NCI-H2227 treated with DMSO at 0.1 percent for 48 hours (cell line): ENCODE measurements at regions not wholly inside any gene's neighbourhood (a gene's known extent, or its start where the extent isn't known, plus 50 kb on each side); places are given as distances from the start of the nearest gene placed in this dataset.
"Not testable (repeated sequence)": the region's sequence is repeated elsewhere in the genome, so short reads cannot be mapped to it uniquely, and the experiment has no call there.

Source experiments
- DNase-seq: peaks from one replicate; lab custom pipeline; 2025; lab: John Stamatoyannopoulos, UW

DNA sequence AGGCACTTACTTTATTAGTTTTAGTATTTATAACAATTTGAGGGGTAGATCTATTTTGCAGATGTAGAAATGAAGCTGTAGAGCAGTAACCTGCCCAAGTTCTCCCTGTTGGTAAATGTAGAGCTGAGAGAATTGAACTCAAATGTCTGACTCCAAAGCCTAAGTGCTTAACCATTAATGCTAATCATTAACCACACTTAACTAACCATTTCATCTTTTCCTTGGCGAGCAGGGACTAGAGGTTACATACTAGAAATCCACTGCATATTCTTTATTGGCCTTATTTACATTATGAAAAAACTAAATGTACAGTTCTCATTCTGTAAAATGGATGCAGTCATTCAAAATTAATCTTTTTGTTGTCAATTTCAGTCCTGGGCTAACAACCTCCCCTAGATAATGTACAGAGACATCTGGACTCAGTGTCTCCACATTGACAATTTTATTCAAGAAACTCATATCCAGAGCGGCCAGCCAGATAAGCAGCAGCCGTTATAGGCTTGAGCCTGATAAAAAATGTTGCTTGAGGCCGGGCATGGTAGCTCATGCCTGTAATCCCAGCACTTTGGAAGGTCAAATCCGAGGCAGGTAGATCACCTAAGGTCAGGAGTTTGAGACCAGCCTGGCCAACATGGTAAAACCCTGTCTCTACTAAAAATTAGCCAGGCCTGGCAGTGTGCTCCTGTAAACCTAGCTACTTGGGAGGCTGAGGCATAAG, 76.7 kb upstream of the PICALM start:
- no peak for DNase-seq

DNA sequence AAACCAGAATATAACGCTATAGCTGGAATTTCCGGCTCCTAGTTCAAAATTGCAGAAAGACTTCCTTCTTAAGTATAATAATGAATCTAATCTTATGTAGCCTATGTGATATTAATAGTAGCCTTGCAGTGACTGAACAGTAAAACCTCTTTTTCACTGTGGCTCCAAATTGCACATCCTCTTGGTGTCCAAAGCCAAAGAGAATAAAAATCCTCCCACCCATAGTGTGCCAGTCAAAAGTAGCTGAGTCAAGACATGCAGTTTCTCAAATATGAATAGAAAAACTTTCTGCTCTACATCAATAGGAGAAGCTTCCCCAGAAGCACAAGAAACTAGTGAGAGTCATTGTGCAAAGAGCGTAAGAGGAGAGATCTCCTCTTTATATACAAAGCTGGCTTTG, 76.0 kb upstream of the PICALM start:
- DNase-seq = no peak

DNA sequence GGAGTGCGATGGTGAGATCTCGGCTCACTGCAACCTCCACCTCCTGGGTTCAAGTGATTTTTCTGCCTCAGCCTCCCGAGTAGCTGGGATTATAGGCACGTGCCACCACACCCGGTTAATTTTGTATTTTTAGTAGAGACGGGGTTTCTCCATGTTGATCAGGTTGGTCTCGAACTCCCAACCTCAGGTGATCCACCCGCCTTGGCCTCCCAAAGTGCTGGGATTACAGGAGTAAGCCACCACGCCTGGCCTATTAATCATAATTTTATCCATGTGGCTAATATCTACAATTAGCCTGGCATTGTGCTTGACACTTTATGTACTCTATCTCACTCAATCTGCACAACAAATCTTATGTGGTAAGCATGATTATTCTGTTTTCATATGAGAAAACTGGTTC, 75.2 kb upstream of the PICALM start:
- DNase-seq = not testable (repeated sequence)

DNA sequence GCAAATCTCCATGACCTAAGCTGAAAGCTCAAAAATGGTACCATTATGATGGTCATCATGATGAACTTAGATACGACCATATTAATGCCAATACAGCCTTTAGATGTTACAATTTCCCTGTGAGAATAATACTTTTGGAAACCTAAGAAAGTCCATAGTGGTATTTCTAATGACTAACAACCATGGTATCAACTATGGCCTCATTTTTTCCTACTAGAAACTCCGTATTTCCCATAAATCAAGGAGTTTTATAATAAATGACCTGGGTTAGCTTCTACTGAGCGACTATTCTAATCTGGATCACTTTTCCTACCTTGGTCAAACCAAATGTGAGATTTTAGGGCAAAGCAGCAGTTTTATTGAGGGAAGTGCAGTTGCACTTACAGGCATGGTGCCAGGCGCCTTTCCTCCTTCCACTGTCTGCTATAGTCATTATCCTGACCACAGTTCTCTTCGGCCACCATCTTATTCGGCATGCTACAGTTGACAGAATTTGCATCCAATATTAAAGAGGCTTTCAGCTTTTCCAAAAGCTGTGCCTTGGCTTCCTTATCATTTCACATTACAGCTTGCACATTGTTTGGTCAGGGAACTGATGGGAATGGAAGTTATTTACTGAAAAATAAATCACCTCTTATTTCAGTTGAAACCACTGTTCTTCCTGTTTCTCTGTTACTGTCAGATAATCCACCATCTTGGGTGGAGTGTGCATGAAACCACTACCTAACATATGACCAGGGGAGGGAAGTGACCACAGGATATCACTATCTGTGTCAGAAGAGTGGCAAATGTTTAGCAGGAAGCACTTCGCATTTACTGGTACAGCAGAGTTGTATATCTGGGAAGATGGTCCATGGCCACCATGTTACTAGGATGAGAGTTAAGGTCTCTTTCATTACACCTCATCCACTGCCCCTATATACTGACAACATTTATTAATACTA, 74.5 kb upstream of the PICALM start:
- DNase-seq = no peak

DNA sequence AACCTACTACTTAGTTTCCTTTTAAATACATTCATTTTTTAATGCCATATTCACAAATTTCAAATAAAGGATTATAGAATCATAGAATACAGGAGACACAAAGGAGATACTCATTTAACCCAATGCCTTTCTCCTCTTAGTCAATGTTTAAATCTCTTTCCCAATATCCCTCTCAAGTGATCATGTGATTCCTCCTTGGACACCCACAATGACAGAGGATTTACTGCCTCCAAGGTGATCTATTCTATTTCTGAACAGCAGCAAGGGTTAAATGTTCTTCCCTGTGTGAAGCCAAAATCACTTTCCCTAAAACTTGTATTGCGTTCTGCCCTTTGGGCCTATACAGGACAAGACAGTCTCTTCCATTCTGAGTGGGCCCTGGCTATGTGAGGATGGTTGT, 73.3 kb upstream of the PICALM start:
- no peak for DNase-seq

DNA sequence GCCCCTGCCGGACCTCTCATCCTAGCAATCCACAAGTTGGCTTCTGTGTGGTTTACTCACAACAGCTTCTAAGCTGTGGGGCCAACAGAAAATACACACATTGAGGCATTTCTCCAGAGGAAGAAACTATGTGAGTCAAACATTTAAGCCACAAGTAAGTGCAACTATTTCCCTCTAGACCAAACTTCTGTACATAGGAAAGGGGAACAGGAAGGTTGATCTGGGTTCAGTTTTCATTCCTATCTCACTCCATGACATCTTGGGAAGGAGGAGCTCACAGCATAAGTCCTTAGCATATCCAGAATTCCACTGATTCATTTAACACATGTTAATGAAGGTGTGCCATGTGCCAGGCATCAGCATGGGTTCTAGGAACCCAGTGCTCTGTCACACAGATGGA, 72.8 kb upstream of the PICALM start:
- DNase-seq = no peak

DNA sequence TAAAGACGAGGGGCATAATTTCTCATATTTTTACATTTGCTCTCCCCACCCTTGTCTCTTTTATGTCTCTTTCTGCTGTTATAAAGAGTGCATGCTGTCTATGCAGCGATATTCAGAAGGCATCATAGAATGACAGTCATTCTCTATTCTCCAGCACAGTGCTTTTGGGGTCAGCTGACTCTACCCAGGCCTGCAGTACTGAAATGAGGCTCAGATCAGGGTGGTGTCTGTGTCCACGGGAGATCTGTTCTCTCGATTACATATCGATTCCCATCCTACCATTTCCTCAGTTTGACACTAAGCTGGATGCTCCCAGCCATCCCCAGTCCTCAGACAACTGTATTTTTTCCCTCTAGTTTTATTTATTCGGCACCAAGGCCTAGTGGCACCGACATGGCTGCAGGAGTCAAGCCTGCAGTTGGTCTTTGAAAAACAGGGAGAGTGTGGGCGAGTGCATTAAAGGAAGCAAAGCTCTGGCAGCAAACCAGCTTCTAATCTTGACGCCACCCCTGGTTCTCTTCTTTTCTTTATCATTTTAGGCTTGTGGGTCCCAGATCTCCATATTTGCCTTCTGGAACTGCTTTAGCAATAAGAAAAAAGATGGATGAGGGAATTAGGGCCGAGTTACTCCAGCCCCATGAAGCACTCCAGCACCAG, 71.6 kb upstream of the PICALM start:
- no peak for DNase-seq

DNA sequence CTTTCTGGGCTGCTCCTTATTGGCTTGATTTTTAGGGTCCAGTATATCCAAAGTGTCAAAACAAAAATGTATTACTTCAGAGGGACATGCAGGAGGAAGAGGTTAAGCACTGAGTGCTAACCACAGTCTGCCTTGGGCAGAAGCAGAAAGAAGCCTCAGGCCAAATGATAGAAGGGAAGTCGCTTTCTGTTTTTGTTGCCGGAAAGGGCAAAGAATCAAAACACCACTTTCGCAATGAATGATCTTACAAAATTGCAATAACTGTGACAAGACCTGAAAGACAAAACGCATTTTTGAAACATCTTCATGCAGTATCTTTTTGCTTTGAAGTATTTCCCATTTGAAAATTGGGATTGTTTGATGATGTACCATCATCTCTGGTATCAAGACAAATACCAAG, 70.1 kb upstream of the PICALM start:
- DNase-seq = no peak

DNA sequence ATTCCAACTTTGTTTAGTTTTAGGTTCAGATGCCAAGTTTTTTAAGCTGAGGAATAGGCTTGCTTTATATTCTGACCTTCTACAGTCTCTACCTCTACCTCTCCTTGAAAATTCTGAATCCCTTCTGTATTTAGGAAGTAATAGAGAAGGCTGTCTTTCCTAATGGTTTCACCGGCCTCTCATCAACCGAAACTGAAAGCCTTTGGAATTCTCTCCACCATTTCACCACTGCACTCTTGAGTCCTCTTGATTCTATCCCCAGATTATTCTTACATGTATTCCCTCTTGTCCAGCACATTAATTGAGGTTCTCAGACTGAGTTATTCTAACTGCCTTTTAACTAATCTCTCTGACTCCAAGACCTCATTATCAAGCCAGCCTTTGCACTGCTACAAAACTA, 67.7 kb upstream of the PICALM start:
- DNase-seq = no peak

DNA sequence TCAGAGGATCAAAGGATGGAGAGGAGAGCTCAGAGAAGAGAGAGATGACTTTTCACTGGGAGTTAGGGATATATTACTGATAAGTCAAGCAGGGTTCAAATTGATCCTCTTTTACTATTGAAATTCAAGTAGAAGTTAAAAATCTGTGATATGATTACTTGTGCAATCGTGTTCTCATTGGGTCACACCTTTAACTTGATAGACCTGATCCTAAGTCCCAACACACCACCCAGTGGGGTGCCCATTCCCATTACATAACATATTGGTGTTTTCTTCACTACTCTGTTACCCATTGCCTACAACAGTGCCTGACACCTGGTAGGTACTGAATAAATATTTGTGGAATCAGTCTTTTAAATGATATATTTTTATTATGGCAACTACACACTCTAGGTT, 66.4 kb upstream of the PICALM start:
- no peak for DNase-seq

DNA sequence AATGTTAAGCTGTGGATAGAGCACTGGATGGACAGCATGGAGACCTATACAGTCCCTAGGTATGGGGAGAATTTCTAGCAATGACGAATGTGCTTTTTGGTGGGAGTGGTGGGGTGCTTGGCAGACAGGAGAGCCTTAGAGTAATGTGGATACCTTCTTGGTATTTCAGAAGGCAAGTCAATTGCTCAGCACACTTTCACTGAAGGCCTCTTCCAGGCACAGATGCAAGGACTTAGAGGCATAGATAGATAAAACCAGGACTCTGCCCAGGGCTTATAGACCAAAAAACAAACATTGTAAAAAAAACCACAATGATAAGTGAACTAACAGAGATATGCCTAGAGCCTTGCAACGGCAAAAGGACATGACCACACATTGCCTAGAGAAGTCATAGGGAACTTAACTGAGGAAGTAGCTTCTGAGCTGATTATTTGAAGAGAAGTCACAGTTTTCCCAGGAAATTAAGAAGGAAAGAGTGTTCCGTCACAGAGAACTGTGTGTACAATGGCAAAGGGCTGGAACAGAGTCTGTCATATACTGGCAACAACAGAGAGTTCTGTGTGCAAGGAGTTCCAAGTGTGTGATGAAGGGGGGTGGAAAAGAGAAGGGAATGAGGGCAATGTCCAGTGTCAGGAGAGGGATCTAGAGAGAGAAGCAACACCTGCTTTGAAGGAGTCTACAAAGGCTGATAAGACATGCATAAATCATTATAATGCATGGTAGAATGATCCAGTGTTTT, 65.9 kb upstream of the PICALM start:
- no peak for DNase-seq

DNA sequence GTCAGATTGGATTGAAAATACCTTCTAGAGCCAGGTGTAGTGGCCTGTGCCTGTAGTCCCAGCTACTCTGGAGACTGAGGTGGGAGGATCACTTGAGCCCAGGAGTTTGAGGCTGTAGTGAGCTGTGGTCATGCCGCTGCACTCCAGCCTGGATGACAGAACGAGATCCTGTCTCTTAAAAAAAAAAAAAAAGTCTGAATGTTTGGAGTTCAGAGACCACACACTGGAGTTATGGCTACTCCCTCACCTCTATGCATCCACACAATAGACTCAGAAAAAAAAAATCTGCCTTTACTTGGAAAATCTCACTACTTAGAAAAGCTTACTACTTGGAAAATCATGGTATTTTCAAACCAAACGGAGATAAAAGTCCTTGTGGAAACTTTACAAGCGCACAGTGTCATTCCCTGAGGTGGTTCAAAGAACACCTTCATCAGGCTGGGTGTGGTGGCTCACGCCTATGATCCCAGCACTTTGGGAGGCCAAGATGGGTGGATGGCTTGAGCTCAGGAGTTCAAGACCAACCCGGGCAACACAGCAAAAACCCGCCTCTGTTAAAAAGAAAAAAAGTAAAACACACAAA, 63.9 kb upstream of the PICALM start:
- no peak for DNase-seq

DNA sequence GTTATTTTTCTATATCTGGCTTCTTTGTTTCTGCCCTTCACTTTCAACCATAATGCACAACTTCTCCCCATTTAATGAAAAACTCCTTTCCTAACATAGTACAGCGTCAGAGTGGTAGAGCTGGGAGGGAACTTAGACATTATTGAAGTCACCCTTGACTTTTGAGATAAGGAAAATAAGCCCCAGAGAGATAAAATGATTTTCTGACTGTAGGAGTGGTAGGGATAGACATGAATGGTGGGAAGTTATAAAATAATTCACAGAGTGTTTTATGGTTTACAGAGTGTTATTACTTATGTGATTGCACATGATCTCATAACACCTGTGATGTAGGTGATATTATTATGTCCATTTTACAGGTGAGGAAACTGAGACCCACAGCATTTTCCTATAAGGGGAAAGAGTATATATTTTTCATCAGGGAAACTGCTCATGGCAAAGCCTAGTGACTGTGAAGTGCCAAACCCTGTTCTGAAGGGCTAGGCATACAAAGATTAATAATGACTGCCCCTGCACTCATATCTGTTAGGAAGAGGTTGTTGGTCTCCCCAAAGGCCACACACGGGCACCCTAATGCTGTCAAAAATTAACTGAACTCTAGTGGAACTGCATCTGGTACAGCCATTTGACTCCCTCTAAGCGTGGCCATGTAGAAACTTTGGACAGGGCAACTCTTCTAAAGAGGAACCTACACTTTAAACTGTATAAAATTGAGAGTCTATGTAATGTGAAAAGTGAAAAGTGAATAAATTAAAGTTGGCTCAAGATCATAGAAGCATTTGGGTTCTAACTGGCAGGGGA, 61.1 kb upstream of the PICALM start:
- no peak for DNase-seq

DNA sequence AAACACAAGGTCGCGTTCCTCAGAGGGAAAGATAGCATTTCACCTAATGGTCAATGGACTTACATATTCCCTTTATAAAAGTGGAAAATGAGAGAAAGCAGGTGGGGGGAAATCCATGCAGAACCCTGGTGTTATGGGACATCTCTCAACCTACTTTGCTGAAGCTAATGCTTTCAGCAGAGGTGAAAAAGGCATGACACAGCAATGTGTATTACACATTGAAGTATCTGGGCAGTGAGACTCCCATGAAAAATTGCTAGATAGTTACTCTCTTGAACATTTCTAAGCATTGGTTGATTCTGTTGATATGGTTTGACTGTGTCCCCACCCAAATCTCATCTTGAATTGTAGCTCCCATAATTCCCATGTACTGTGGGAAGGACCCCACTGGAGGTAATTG, 60.0 kb upstream of the PICALM start:
- no peak for DNase-seq

DNA sequence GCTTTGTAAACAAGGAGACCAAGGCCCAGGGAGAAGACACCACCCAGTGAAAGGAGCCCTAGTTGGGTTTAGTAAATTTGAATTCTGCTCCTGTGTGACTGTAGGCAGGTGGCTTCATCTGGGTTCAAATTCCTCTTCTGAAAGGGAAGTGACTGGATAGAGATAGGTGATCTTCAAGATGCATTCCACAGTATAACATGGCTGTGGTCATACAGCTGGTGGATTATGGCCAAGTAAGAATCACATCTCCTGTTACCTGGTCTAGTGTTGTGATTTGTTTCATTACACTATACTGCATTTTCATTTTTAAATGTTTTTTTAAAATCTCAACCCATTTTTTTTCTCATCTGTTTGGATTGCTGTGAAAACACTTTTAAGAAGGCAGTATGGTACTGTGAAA, 58.0 kb upstream of the PICALM start:
- DNase-seq = no peak

DNA sequence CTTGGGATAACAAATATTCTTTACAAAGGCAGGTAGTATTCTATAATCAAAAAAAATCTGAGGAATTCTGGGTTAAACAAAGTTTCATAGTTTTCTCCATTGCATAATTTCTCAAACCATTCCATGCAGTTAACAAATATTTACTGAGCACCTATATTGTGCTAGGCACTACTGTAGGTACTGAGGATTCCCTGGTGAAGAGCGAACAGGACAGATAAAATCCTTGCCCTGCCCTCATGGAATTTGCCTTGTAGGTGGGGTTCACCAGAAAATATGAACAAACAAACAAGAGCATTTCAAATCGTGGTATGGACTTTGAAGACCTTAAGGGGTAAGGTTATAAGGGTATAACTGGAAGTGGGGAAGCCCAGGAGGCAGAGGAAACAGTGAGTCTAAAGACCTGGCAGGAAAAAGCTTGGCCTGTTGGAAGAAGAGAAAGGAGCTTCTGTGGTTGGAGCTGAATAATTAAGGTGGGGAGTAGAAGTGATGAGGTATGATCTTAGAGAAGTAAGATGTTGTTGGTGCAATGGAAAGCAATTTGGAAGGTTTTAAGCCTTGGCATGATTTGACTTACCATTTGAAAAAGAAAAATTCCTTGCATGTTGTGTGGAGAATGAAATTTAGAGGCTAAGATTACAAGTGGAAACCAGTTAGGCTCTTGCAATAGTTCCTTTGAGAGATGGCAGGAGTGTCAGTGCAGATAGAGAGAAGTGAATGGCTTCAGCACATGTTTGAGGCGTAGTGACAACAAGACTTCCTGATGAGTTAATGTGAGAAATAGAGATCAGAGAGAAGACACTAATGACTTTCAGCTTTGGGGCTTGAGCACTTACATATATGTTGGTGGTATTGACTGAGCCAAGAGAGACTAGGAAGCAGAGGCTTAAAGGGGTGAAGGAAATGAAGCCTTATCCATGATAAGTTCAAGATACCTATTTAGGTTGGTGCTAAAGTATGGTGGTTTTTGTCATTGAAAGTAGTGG, 55.7 kb upstream of the PICALM start:
- DNase-seq = no peak

DNA sequence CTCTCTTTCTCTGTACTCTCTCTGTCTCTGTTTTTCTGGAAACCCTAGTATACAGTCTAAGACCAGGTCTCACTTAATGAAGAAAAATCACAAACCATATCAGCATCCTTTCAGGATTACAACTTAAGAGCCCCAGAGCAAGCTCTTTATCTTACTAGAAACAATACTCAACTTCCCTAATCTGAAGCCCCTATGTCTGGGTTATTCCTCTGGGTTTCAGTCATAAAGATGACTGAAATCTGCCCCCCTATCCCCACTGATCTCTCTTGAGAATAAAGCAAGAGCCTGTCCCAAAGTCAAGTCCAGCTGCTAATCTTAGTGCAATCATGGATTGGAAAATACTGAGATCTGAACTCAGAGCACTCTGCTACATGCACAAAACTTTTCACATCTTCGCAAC, 53.9 kb upstream of the PICALM start:
- DNase-seq = no peak

DNA sequence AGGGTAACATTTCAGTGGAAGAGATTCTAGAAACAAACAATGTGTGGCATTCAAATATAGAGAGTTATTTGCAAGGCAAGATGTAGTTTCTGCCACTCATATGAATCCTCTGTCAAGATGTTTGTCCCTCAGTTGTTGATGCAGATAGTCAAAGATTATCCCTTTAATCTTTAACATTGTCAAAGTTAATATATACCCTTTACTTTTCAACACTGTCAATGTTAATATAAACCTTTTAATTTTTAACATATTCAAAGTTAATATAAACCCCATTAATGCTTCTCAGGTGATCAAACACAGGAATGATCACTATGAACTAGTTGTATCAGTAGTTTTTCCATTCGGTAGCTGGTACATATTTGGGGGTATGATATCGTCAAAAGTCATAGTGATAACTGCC, 51.9 kb upstream of the PICALM start:
- DNase-seq = no peak

DNA sequence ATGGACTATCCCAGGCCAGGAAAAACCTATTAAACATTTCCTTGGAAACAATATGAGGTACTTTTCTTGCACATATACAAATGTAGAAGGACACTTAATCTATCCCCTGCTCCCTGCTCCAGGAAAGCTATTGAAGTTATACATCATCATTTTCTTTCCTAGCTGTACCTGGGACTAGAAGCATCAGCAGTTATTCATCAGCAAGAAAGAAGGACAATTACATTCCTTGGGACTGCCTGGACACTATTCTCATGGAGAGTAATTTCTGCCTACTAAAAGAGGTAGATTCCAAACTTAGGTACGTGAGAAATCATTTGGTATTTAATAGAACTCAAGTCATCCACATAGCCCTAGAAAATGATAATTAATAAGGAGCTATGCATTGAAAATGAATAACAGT, 51.0 kb upstream of the PICALM start:
- DNase-seq = no peak

DNA sequence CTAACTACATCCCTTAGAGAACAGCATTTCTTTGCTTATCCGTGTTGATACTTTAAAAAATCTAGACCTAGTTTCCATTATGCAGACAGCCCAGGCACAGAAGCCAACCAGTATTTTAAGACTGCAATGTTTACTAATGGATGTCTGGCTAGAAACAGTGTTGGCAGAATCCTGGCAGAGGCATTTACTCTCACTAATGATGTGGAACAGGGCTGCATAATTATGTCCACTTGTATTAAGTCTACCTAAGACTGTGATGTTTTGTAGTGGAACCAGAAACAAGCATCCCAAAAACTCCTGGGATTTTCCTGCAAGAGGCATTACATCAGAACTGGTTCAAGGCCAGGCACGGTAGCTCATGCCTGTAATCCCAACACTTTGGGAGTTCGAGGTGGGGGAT, 50.2 kb upstream of the PICALM start:
- DNase-seq = no peak
